ENCODE measurements at regions not wholly inside any gene's neighbourhood (a gene's known extent, or its start where the extent isn't known, plus 50 kb on each side); places are given as distances from the start of the nearest gene placed in this dataset.

DNA sequence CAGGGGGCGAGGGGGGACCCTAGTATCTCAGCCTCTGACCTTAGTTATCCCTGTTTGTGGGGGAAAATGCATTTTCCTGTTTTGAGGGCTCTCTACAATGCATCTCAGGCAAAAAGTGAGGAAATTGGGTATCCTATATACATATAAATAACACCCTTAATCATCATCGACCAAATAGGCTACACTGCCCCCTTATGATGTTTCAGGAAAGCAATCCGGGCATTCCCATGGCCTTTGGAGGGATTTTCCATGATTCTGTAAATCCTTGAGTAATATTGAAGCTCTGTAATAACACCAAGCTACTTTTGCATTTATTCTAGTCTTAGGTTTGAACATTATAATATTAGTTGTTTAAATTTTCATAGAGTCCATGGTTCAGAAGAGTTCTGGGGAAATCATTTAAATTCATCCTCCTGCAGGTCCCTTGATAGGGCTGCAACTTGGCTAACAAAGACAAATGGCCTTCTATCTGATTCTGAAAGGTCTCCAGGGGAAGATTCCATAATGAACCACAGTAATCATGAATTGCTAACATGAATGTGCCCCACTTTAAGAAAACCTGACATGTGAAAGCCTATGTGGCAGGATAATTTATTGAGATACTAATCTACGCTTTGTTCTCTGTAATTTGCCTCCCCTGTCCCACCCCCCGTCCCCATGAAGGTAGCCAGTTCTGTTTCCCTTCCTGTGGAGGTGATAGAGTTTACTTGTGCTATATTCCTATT, 91.5 kb upstream of the SCOC start:
- TF ChIP-seq POLR2A (IDR thresholded peaks at IDR 0.05; ENCODE audit: low read length): no peak
- no peak for TF ChIP-seq GATA1 (IDR thresholded peaks at IDR 0.05; ENCODE audit: low read depth, low read length)

Measured in erythroblast (primary cell).